Lung (tissue), 11 donors: ENCODE measurements at regions not wholly inside any gene's neighbourhood (a gene's known extent, or its start where the extent isn't known, plus 50 kb on each side); places are given as distances from the start of the nearest gene placed in this dataset.
A peak's percentile ranks its signal among the peaks of the same experiment; 100 is the strongest.

Experiments
- ATAC-seq: fragments of 200-7000 bp; cut with Tn5 transposase; one replicate; pipeline ENCODE4 v1.9.1; 2020; ENCODE audit warnings: moderate number of reproducible peaks; ENCODE audit not compliant: insufficient read depth, low FRiP score
- DNase-seq, 3 donors: peaks; one replicate each; pipeline ENCODE4 v3.0.0-alpha.2; 2013 to 2017
- H3K27ac ChIP-seq, 2 donors: one replicate each; pipeline ENCODE4 v1.5.1; 2013; ENCODE audit warnings: mild to moderate bottlenecking in 2 of 2, moderate library complexity in 2 of 2, control low read depth in 1 of 2, inconsistent platforms in 1 of 2, low read depth in 1 of 2, low read length in 1 of 2
- H3K27me3 ChIP-seq, 3 donors: one replicate each; pipeline ENCODE4 v1.5.1; 2013; ENCODE audit warnings: low read length in 2 of 3; ENCODE audit not compliant: control insufficient read depth in 3 of 3, insufficient read depth in 3 of 3
- H3K36me3 ChIP-seq, 4 donors: one replicate each; pipeline ENCODE4 v1.5.1; 2013; ENCODE audit warnings: low read length in 4 of 4, mild to moderate bottlenecking in 1 of 4, moderate library complexity in 1 of 4; ENCODE audit not compliant: control insufficient read depth in 4 of 4, insufficient read depth in 4 of 4
- H3K4me1 ChIP-seq, 5 donors: one replicate each; pipeline ENCODE4 v1.5.1; 2013; ENCODE audit warnings: low read length in 5 of 5, mild to moderate bottlenecking in 2 of 5, moderate library complexity in 1 of 5; ENCODE audit not compliant: control insufficient read depth in 5 of 5, insufficient read depth in 5 of 5
- H3K4me3 ChIP-seq: one replicate; pipeline ENCODE4 v1.5.1; 2013; ENCODE audit warnings: mild to moderate bottlenecking, control low read depth, moderate library complexity
- H3K9ac ChIP-seq, 2 donors: one replicate each; pipeline ENCODE4 v1.5.1; 2013; ENCODE audit warnings: low read length in 2 of 2, control low read depth in 1 of 2; ENCODE audit not compliant: insufficient read depth in 1 of 2
- H3K9me3 ChIP-seq, 4 donors: one replicate each; pipeline ENCODE4 v1.5.1; 2013; ENCODE audit warnings: low read length in 3 of 4, mild to moderate bottlenecking in 1 of 4, moderate library complexity in 1 of 4; ENCODE audit not compliant: control insufficient read depth in 4 of 4, insufficient read depth in 3 of 4
- WGBS, 2 donors: extraction: QIAGEN DNeasy Blood & Tissue Kit; methylation state at CpG; one replicate each; pipeline ENCODE4 v1.1.7; 2013; 5-methylcytosine and 5-hydroxymethylcytosine counted together
- TF ChIP-seq, protein P1 (sequence below): IDR thresholded peaks from 2 replicates; pipeline ENCODE4 v1.5.1; 2012; ENCODE audit warnings: mild to moderate bottlenecking; ENCODE audit errors: control extremely low read depth, extremely low read depth
- donor health status: control.
- donor health status: control.
- donor health status: Bipolar disorder and iron deficiency.
- donor health status: healthy.
- donor health status: DM: yes; HTN: yes; CAD: no.

DNA sequence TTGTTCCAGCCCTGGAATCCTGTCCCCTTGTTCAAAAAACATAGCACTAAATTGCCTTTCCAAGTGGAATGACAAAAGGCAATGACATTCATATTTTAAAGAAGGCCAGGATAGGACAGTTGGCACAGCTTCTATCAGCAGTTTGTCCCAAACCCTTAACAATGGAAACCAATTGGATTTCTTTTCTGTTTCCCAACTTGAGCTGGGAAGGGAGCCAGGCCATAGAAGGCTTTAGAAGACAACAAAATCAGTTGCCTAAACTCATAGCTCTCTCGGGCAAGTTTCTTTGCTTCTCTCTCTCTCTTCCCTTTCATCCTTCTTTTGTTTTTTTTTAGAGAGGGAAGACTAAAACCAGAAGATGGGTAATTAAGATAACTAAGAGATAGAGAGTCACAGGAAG lies 227.7 kb upstream of the TPRG1 start:
- 74 to 80% methylated on average over 1 of the region's 1 CpG for WGBS, 2 donors
- Histone ChIP-seq H3K27me3 (no peaks in the 10 kb centered on the region), H3K9me3 (no peaks in the 10 kb centered on the region), H3K9ac (no peak overlapping the region), H3K4me3 (no peak overlapping the region), H3K27ac (no peak overlapping the region), H3K4me1 (peaks cover 8 to 40% (median 18%) of the 10 kb centered on the region in 5 donors), H3K36me3 (no peaks in the 10 kb centered on the region)
- ATAC-seq (no peak), DNase-seq (peak in 1 of 3 donors; percentile 63)
- TF ChIP-seq, protein P1, sequence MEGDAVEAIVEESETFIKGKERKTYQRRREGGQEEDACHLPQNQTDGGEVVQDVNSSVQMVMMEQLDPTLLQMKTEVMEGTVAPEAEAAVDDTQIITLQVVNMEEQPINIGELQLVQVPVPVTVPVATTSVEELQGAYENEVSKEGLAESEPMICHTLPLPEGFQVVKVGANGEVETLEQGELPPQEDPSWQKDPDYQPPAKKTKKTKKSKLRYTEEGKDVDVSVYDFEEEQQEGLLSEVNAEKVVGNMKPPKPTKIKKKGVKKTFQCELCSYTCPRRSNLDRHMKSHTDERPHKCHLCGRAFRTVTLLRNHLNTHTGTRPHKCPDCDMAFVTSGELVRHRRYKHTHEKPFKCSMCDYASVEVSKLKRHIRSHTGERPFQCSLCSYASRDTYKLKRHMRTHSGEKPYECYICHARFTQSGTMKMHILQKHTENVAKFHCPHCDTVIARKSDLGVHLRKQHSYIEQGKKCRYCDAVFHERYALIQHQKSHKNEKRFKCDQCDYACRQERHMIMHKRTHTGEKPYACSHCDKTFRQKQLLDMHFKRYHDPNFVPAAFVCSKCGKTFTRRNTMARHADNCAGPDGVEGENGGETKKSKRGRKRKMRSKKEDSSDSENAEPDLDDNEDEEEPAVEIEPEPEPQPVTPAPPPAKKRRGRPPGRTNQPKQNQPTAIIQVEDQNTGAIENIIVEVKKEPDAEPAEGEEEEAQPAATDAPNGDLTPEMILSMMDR: no peak

DNA sequence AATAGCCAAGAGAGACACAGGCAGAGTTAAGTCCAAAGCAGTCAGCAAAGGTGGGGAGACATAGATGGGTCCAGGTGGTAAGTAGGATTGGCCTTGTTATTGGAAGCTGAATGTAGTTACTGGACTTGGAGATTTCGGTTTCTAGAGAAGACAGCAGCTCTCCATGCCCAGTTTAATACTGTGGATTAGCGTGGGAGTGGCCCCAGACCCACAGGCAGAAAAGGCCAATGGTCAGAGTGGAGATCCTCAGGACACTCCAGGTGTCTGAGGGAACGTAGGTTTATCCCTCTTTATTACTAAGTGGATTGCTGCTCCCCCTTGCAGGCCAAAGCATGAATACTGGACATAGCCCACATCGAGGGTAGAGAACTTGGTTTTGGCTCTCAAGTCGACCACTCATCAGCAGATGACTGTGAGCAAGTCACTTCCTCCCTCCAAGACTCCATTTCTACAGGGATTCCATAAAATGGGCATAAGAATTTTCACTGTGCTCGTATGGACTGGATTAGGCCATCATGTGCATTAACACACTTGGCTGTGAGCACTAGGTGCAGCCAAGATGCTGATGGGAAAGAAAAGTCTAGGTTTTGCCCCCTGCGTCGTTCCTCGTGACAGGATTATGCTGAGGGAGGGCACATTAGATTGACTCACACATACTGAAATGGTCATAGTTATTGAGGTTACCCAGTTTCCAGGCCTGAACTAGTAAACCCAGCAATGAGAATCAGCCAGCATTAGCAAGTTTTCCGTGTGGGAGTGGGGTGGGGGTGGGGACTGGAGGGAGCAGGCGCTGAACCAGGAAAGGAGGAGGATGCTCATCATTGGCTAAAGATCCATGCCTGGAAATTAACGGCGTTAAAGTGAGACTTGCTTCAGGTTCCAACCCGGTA lies 225.2 kb upstream of the TPRG1 start:
- WGBS, 2 donors: 73 to 74% methylated on average over 14 of the region's 14 CpGs
- Histone ChIP-seq H3K27me3 (no peaks in the 10 kb centered on the region), H3K27ac (peak overlapping the region; percentile 94 to 95), H3K9ac (peak overlapping the region in 1 of 2 donors; percentile 46), H3K4me1 (peaks cover 13 to 59% (median 23%) of the 10 kb centered on the region in 5 donors), H3K4me3 (no peak overlapping the region), H3K36me3 (no peaks in the 10 kb centered on the region), H3K9me3 (no peaks in the 10 kb centered on the region)
- TF ChIP-seq, protein P1: no peak
- DNase-seq: no peak
- ATAC-seq: no peak

DNA sequence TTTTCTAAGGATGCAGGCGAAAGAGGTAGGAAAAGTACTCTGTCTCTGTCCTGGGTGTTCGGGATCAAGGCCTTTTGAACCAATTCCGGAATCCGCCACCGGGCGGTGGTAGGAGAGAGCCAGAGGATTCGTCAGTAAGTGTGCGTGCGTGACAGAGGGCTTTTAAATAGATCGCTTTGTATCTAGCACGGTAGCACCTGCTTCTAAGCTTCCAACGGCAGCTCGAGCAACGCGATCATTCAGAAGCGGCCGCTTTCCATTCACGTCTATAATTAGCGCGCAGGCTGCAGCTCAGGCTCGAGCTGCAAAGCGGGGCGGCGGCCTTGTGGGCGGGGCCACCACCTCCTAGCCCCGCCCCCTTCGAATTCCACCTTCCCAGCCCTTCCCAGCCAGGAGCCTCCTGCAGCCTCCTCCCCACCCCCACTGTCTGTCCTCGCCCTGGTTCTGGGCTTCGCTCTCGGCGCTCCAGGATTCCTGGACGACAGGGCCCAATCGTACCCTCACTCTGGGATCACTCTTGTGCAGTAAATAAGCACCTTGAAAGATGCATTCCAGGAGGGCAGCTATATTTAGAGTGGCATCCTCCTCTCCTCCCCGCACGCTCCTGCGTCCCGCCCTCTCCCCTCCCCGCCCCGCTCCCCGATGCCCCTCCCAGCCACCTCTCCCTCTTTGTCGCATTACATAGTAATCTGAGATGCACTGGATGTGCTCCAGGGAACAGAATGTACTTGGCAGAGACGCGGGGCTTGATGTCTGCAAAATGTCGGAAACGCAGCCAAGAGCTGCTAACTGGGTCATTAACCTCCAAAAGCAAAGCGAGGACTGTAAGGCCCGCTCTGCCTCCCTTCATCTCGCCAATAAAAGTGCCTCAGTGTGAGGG lies 224.1 kb upstream of the TPRG1 start:
- WGBS, 2 donors: 9 to 14% methylated on average over 47 to 48 of the region's 48 CpGs
- Histone ChIP-seq H3K27ac (peak overlapping the region; percentile 95 to 97), H3K9ac (peak overlapping the region in 1 of 2 donors; percentile 46), H3K9me3 (no peaks in the 10 kb centered on the region), H3K4me3 (no peak overlapping the region), H3K4me1 (peaks cover 13 to 55% (median 23%) of the 10 kb centered on the region in 5 donors), H3K27me3 (no peaks in the 10 kb centered on the region), H3K36me3 (no peaks in the 10 kb centered on the region)
- DNase-seq (peak; percentile 97 to 100 (median 100)), ATAC-seq (peak; percentile 76)
- TF ChIP-seq, protein P1: no peak
